GM08714 (cell line): ENCODE measurements at regions not wholly inside any gene's neighbourhood (a gene's known extent, or its start where the extent isn't known, plus 50 kb on each side); places are given as distances from the start of the nearest gene placed in this dataset.

Experiments
- H3K4me3 ChIP-seq: fragments of 200-500 bp; sonication (Bioruptor generic); 2 replicates; pipeline ENCODE4 v1.5.1; 2014; ENCODE audit warnings: mild to moderate bottlenecking, low read length, inconsistent platforms
- ZNF274 ChIP-seq: IDR thresholded peaks from 2 replicates; pipeline ENCODE4 v1.6.1; 2012; ENCODE audit warnings: mild to moderate bottlenecking, low read depth, low read length

DNA sequence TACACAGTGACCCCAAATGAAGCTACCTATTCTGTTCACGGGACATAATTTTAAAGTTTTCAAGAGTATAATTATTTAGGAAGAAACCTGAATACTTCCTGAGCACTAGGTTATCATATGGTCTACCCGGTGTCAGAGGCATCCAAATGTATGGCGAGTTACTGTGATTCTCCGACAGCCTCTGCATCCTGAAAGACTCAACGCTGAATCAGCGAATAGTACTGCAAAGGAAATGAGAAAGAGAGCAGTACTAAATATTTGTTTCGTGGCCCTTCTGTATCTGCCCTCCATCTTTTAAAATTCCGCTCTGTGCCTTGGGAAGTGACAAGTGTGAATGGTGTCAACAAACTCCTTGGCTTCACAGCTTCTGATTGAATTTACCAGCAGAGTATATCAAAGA is 358.0 kb upstream of the ZEB2 start:
- no peak overlapping the region for H3K4me3 ChIP-seq
- TF ChIP-seq ZNF274, result no peak

GRCh38 chr2:144876013-144876412 is 356.1 kb upstream of the ZEB2 start:
- no peak for TF ChIP-seq ZNF274
- H3K4me3 ChIP-seq, result no peak overlapping the region

DNA sequence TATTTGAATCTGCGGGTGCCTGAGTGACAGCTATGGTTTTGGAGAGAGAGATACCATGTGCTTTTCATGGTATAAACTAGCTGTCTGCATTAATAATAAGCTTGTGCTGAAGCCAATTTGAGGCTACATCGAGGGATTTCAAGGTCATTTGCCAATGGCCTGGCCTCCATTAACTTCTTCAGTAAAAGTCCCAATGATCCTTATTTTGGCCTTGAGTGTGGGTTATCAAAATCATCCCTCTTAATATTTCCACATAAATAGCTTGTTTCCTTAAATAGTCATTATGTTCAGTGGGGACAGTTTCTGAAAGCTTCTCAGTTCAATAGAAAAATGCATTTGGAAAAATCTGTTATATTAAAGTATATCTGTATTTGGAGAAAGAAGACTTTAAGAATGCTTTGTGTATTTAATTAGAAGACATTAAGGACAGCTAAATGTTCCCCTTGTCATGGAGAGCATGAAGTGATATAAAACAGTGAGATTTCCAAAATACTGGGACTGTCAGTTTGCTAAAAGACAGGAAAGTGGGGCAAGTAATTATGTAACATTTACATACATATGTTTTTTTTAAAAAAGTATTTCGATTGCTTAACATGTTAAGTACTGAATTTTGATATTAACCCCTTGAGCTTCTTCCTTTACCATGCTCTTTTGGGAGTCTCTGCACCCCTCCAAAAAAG is 355.5 kb upstream of the ZEB2 start:
- no peak for TF ChIP-seq ZNF274
- no peak overlapping the region for H3K4me3 ChIP-seq

GRCh38 chr2:144865670-144866069 is 345.8 kb upstream of the ZEB2 start:
- no peak overlapping the region for H3K4me3 ChIP-seq
- TF ChIP-seq ZNF274, result no peak

DNA sequence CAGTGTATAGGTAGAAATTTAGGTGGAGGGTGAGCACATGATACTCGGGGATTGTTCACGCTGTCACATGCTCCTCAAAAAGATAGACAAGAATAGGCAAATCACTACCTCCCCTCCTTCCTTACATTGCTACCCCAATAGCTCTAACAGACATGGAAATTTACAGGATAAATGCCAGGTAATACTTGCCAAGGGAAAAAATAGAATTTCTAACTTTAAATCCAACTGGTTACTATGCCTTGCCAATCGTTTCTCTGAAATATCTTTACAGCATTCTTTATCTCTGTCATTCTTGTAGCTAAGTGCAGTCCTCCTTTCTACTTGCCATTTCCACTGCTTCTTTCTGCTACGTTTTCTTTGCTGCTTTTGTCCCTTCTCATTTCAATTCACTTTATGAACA is 339.8 kb upstream of the ZEB2 start:
- no peak overlapping the region for H3K4me3 ChIP-seq
- TF ChIP-seq ZNF274, result no peak

GRCh38 chr2:144858211-144858610 is 338.3 kb upstream of the ZEB2 start:
- TF ChIP-seq ZNF274, result no peak
- no peak overlapping the region for H3K4me3 ChIP-seq

GRCh38 chr2:144854596-144854995 is 334.7 kb upstream of the ZEB2 start:
- no peak overlapping the region for H3K4me3 ChIP-seq
- no peak for TF ChIP-seq ZNF274

- H3K4me3 ChIP-seq, result no peak overlapping the region
- TF ChIP-seq ZNF274, result no peak
Measured at GRCh38 chr2:144849612-144850011, 329.7 kb upstream of the ZEB2 start.

GRCh38 chr2:144848423-144848822 is 328.5 kb upstream of the ZEB2 start:
- H3K4me3 ChIP-seq, result no peak overlapping the region
- no peak for TF ChIP-seq ZNF274

DNA sequence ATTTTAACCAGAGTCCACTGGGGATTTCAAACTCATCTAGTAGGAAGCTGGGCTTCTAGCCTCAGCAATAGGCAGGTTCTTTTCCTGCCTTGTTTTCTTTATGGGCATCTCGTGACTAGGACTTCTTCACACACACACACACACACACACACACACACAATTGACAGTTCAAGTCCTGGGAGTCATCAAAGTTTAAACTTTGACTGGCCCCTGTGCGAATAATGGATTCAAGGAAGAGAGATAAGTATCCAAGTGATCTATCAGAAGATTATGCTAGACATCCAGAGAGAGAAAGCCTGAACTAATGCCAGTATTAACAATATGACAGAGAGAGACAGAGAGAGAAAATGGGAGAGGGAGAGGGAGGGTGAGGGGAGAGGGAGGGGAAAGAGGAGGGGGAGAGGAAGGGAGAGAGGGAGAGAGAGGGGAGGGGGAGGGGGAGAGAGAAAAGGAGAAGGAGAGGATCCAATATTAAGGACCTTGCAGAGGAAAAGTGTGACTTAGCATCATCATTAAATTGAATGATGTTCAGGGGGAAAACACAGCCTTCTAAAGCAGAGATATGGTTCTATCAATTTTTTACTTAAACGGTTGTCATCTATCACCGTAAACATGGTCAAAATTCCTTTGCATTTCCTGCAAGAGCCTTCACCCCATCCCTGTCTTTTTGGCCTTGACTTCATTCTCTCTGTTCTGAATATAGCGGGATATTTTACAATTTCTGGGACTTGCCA is 327.6 kb upstream of the ZEB2 start:
- TF ChIP-seq ZNF274, result no peak
- no peak overlapping the region for H3K4me3 ChIP-seq

- no peak for TF ChIP-seq ZNF274
- H3K4me3 ChIP-seq, result no peak overlapping the region
Measured at GRCh38 chr2:144836635-144837350, 316.9 kb upstream of the ZEB2 start.

GRCh38 chr2:144835634-144836350 is 315.9 kb upstream of the ZEB2 start:
- no peak for TF ChIP-seq ZNF274
- no peak overlapping the region for H3K4me3 ChIP-seq

DNA sequence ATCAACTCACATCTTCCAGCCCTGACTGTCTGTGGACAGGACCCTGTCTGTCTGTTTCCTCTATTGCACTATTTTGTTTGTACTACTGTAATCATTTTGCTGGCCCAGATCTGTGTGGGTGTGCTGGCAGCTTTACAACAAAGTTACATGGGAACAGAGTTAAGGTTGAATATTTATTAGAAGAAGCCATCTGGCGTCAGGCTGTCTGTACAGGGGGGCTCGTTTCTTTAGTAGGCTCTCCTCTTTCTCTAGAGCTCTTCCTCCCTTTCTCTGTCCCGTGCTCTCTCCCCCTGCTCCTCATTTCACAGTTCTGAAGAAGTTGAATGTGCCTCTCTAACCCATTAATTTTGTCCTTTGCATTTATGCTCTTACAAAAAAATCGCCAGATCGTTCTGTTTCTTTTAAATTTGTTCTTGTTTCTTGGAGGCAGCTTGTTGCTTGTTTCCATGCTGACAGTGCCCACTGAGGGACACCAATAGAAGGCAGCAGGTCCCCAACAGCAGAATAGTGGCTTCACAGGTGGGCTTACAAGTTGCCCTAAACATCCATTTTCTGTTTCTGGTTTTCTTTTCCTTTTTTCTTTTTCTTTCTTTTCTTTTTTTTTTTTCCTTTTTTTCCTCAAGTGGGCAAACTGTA is 315.2 kb upstream of the ZEB2 start:
- H3K4me3 ChIP-seq, result no peak overlapping the region
- TF ChIP-seq ZNF274, result no peak

DNA sequence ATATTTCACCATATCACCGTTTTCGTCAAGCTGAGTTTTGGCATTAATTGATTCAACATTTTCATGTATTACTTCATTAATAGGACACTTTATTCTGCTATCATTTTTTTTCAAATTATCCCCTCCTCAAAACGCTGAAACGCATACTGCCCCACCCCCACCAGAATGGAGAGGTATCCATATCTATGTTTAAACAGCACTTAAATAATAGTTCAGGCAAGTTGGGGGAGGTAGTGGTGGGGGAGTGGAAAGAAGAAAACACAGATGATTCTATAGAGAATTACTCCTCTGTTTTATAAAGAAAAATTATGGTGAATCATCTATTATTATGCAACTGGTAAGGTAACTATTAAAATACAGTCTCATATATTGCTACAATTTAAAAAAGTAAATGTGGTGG is 314.4 kb upstream of the ZEB2 start:
- TF ChIP-seq ZNF274, result no peak

More for the DNA sequence above, 314.4 kb upstream of the ZEB2 start:
- no peak overlapping the region for H3K4me3 ChIP-seq
